GM21381 (cell line): ENCODE measurements at regions not wholly inside any gene's neighbourhood (a gene's known extent, or its start where the extent isn't known, plus 50 kb on each side); places are given as distances from the start of the nearest gene placed in this dataset.

ENCODE experiments used
- ATAC-seq: cut with Tn5 transposase; IDR thresholded peaks from one replicate; pipeline ENCODE4 v1.9.1; 2021; ENCODE audit warnings: mild to moderate bottlenecking, moderate library complexity; ENCODE audit not compliant: unreplicated experiment

DNA sequence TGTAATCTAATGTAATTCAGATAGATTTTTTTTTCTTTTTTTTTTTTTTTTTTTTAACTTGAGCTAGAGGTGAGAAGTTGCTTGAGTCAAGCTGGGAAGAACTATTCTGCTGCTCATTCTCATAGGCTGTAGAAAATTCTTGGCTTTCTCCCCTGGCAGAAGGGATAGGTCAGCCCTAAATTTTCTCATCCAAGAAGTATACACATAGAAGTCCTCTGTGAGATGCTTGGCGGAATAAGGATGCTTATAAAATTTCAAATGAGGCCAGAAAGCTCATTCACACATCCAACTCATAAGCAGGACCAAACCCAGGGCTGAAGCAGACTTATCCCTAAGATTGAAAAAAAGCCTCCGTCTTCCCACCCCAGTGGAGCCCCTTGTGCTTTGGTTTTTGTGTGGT, 572.5 kb downstream of the SQOR start:
- no peak for ATAC-seq

GRCh38 chr15:46213551-46213950, 578.7 kb downstream of the SQOR start:
- no peak for ATAC-seq

DNA sequence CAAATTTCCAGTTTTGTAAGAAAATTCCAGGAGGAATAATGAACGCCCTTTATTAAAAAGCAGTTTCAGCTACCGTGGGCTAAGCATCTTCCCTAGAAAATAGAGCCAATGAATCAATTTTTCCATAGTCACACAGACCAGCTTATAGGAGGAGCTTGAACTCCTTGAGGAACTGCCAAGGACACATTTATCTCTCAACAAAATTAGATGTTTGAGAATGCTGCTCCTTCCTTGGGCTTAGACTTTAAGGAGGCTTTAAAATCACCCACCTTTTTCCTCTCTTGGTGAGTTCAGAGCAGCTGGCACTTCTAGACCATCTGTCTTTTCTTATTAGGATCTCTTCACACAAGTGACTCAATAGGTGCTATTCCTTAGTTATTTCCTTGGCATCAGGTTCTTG, 588.0 kb downstream of the SQOR start:
- ATAC-seq, result no peak

- no peak for ATAC-seq
These were observed 594.4 kb downstream of the SQOR start for GRCh38 chr15:46229263-46229662.

- no peak for ATAC-seq
These were observed 597.0 kb downstream of the SQOR start for GRCh38 chr15:46231786-46232185.

GRCh38 chr15:46232471-46232870, 597.6 kb downstream of the SQOR start:
- ATAC-seq, result no peak

GRCh38 chr15:46242935-46243334, 608.1 kb downstream of the SQOR start:
- ATAC-seq, result no peak

- no peak for ATAC-seq
These were observed 617.1 kb downstream of the SQOR start for GRCh38 chr15:46251903-46252302.

GRCh38 chr15:46258056-46258455, 623.2 kb downstream of the SQOR start:
- no peak for ATAC-seq

DNA sequence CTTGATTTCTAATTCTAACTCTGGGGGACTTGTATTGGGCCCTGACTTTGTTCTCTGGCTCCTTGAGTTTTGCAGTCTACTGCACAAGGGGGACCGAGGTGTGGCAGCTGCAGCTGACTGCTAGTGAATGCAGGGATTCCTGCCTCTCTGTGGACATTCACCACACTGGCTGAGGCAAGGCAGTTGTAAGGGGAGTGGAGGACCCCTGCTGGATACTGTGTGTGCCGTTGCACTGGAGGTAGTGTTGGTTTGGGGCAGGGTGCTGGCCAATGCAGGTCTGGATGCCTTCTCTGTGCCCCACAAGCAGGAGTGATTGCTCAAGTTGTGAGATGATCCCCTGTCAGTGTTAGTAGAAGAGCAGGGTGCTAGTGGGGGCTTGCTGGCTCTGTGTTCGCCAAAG, 626.1 kb downstream of the SQOR start:
- ATAC-seq, result no peak

DNA sequence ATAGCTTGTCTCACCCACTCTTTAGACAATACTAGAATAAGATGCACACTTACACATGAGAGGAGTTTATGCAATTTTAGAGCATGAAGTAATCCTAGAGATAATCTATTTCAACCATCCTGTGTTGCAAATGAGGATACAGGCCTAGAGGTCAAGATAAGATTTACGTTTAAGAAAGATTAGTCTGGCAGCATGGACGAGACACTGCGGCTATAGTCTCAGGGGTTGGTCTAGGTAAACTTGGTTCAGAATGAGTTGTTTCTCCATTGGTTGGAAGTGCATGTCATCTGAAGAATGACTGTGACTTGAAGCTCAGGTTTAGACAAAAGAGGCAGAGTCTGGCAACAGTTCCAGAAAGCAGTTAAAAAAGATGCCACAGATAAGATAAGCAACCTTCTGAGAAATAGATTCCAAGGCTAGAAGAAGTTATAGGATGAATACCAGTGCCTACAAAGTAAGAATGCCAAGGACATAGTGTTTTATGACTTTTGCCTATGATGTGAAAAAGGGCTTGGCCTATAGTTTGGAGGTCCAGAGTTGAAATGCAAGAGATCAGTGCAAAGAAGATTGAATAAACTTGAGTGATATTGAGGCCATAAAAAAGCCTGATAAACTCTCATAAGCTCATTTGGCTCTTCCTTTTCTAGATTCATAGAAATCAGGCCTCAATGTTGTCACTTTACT, 631.0 kb downstream of the SQOR start:
- ATAC-seq, result no peak

GRCh38 chr15:46266661-46267060, 631.8 kb downstream of the SQOR start:
- ATAC-seq, result no peak

GRCh38 chr15:46270481-46271147, 635.8 kb downstream of the SQOR start:
- ATAC-seq, result no peak

DNA sequence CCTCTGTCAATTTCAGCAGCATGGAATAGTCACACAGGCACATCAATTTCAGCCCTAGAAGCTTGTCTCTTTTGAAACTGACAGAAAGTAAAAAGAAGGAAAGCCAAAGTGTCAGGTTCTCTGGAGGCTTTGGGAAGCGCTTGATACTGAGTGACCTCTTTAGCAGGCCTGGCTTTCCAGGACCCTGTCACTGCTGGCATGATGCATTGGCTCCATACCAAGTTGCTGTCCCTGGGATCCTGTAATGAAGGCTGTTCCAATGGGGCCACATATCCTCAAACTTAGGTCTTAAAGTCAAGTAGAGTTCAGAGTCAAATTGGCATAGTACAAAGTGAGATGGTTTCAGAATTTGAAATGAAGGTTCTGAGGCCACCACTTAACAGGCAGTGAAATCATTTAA, 640.9 kb downstream of the SQOR start:
- no peak for ATAC-seq

DNA sequence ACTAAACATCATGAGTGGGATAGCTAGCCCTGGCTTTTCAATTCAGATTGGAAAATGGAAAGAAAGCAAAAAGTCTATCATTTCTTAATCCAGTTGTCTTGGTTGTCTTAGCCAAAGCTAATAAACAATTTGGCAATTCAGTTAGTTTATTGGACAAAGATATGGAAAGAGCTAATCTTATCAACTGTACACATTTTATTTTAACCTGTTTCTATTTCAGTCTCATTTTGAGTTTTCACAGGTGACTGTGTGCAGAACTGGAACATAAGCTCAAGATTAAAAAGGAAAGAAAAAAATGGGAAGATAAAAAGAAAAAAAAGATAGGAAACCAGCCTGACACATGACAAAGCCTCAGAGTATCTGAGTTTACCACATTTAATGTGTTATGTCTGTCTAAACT, 642.6 kb downstream of the SQOR start:
- no peak for ATAC-seq

GRCh38 chr15:46278062-46278461, 643.2 kb downstream of the SQOR start:
- ATAC-seq, result no peak

GRCh38 chr15:46278486-46279090, 643.8 kb downstream of the SQOR start:
- no peak for ATAC-seq

DNA sequence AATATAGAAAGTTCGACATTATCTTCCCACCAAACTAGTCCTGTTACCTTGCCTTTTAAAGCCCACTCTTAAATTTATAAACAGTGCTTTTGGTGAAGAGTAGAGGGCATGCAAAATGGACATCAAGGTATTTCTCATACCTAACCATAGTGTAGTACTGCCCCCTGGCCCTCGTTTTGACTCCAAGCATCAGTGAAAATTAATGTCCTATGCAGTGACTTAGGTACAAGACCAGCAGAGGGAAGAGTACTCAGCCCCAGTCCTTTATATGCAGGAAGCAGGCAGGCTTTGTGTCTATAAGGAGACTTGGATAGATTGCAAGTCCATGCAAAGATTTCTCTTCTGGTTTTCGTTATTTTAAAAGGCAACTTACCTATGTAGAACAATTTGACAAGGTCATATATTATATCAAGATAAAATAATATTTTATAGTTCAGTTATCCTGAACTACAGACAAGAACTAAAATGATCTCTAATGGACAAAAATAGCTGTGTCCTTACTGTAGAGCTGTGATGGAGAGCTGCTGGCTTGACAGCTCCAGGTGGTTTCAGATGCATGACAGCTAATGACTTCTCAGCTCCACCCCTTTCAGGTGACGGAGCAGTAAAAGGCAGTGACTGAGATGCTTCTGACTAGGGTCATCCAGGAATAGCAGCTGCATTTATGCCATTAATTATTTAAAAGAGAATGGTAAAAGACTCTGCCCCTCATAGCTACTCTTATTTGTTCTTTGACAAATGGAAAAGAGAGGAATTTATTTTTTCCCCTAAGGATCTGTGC, 646.1 kb downstream of the SQOR start:
- no peak for ATAC-seq

DNA sequence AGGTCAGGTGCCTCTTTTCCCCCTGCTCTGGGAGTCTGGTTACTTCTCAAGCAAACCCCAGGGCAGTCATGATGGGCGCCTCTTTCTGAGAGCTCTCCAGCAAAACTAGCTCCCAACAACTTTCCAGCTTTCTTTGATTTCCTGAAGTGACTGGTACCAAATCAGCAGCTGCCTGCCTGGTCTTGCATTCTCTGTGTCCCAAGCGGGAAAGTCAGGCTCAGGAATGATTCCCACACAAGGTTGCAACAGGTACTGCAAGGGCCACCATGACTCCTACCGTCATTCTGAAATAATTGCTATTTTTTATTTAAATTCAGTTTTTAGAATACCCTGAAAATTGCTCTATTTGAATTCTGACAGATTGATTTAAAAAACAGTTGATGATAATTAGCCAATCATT, 658.7 kb downstream of the SQOR start:
- no peak for ATAC-seq

DNA sequence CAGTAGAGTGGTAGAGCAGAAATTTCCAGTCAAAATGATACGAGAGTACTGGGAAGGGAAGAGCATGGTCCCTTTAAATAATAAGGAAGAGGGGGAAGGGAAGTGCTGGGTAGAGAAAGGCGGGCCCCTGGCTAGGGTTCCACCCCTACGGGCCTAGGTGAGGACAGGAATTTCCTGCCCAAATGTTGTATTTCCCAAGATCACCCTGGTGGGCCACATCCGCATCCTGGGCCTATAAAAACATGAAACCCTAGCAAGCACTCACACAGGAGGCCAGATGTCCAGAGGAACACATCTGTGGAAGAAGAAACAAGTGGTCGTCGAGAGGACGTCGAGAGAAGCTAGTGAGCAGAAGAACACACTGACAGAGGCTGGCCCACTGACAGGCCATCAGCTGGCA, 661.2 kb downstream of the SQOR start:
- ATAC-seq, result no peak

DNA sequence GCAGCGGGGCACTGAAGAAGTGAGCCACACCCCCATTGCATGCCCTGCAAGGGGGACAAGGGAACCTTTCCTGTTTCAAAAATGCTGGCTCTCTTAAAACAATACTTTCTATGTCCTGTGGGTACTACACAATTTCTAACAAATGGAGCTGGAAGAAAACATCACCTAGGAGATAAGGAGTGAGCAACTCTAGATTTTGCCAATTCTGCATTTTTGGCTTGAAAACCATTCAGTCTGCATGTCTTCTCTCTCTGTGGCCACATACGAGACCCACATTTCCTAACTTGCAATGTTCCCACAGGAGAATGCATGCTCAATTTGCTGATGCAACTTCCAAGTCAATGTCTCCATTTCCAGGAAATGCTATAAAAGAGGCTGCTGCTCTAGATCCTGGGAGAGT, 662.0 kb downstream of the SQOR start:
- no peak for ATAC-seq

GRCh38 chr15:46297766-46298165, 662.9 kb downstream of the SQOR start:
- ATAC-seq, result no peak
